Body of pancreas (tissue), 4 donors: ENCODE measurements at regions not wholly inside any gene's neighbourhood (a gene's known extent, or its start where the extent isn't known, plus 50 kb on each side); places are given as distances from the start of the nearest gene placed in this dataset.

Experiments used
- ATAC-seq: fragments of 150-250 bp; one replicate; pipeline ENCODE4 v1.9.1; 2016
- DNase-seq, 4 donors: peaks; one replicate each; pipeline ENCODE4 v3.0.0-alpha.2; 2019
- H3K27ac ChIP-seq, 4 donors: fragments of 200-600 bp; sonication (generic); 1 replicate in 3 of 4; 2 replicates in 1 of 4; pipeline versions ENCODE4 v1.5.1 to v1.6.1; 2016 to 2019; ENCODE audit warnings: mild to moderate bottlenecking in 1 of 4, mixed read lengths in 1 of 4, moderate library complexity in 1 of 4
- H3K27me3 ChIP-seq, 2 donors: fragments of 200-600 bp; sonication (generic); one replicate each; pipeline ENCODE4 v1.6.0; 2016; ENCODE audit warnings: mild to moderate bottlenecking in 1 of 2
- H3K36me3 ChIP-seq, 2 donors: fragments of 200-600 bp; sonication (generic); replicated peaks in 1 of 2; 2 replicates each; pipeline ENCODE4 v1.5.1; 2016; ENCODE audit warnings: low read depth in 2 of 2; ENCODE audit not compliant: insufficient read depth in 1 of 2
- H3K4me1 ChIP-seq: fragments of 200-600 bp; sonication (generic); one replicate; pipeline ENCODE4 v1.6.0; 2016
- H3K4me3 ChIP-seq, 2 donors: fragments of 200-600 bp; sonication (generic); 1 replicate in 1 of 2; 2 replicates in 1 of 2; pipeline ENCODE4 v1.5.1; 2016 to 2019
- H3K9me3 ChIP-seq, 3 donors: fragments of 200-600 bp; sonication (generic); 1 replicate in 2 of 3; 2 replicates in 1 of 3; pipeline ENCODE4 v1.5.1; 2016
- CTCF ChIP-seq, 7 experiments: fragments of 450-650 bp in 4 of 7; fragments of 200-600 bp in 3 of 7; sonication (generic) in 3 of 7; IDR thresholded peaks; one replicate each; pipeline ENCODE4 v1.5.1; 2016 to 2019; ENCODE audit warnings: antibody characterized with exemption in 7 of 7
- POLR2A ChIP-seq, 3 donors: fragments of 450-650 bp; IDR thresholded peaks; one replicate each; pipeline ENCODE4 v1.6.1; 2016; ENCODE audit warnings: antibody characterized with exemption in 3 of 3, mild to moderate bottlenecking in 2 of 3
- WGBS, 2 donors: methylation state at CpG; one replicate each; pipeline ENCODE4 v1.1.5; 2017; 5-methylcytosine and 5-hydroxymethylcytosine counted together
- intact Hi-C: fragments of 100-400 bp; cut with DNase I; formaldehyde crosslinking; loops from one replicate; pipeline ENCODE4 v1.15.1; 2023

GRCh38 chr10:129005804-129006203 lies 461.2 kb upstream of the MGMT start:
- DNase-seq (no peak), ATAC-seq (no peak)
- TF ChIP-seq CTCF (IDR thresholded peaks at IDR 0.05) (no peak), POLR2A (IDR thresholded peaks at IDR 0.05) (no peak)
- Histone ChIP-seq H3K4me3 (no peak overlapping the region), H3K4me1 (no peaks in the 10 kb centered on the region), H3K36me3 (no peaks in the 10 kb centered on the region), H3K9me3 (peaks cover 0 to 4% (median 0%) of the 10 kb centered on the region in 3 donors), H3K27ac (no peak overlapping the region), H3K27me3 (no peaks in the 10 kb centered on the region)
- intact Hi-C loops, result no loop called here
- WGBS, 2 donors, result 45 to 53% methylated on average over 3 of the region's 3 CpGs

DNA sequence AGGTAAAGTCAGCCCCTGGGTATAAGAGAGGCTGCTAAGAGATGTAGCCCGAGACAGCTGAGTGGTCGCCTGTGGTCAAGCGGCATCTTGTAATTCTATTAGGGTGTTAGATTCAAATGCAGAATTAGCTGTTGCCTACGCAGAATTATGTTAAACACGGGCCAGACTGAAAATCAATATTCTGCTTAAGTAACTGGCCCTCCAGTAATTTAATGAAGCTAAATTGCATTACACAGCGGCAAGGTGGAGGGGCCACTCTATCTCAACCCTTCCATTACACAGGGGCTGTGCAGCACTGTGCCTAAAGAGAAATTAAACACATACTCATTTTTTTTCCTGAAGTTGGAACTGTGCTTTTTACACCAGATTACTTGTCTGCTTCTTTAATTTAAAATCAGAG lies 448.5 kb upstream of the MGMT start:
- 53 to 64% methylated on average over 6 of the region's 6 CpGs for WGBS, 2 donors
- Histone ChIP-seq H3K27me3 (peaks cover 0 to 6% of the 10 kb centered on the region in 2 donors), H3K9me3 (no peaks in the 10 kb centered on the region)

GRCh38 chr10:129020651-129021330 lies 446.2 kb upstream of the MGMT start:
- WGBS, 2 donors, result 56 to 58% methylated on average over 8 of the region's 8 CpGs
- ATAC-seq (no peak), DNase-seq (no peak)
- Histone ChIP-seq H3K9me3 (no peaks in the 10 kb centered on the region), H3K4me1 (no peaks in the 10 kb centered on the region), H3K27me3 (peaks cover 0 to 6% of the 10 kb centered on the region in 2 donors), H3K4me3 (no peak overlapping the region), H3K27ac (no peak overlapping the region), H3K36me3 (no peaks in the 10 kb centered on the region)
- intact Hi-C loops, result no loop called here
- TF ChIP-seq POLR2A (IDR thresholded peaks at IDR 0.05) (no peak), CTCF (IDR thresholded peaks at IDR 0.05) (no peak)

More for the DNA sequence above, 448.5 kb upstream of the MGMT start:
- ATAC-seq (no peak), DNase-seq (no peak)
- no peaks in the 10 kb centered on the region for H3K36me3 ChIP-seq
- intact Hi-C loops, result no loop called here
- TF ChIP-seq POLR2A (IDR thresholded peaks at IDR 0.05) (no peak), CTCF (IDR thresholded peaks at IDR 0.05) (no peak)
- H3K4me3 ChIP-seq, result no peak overlapping the region
- H3K27ac ChIP-seq, result no peak overlapping the region
- H3K4me1 ChIP-seq, result no peaks in the 10 kb centered on the region

DNA sequence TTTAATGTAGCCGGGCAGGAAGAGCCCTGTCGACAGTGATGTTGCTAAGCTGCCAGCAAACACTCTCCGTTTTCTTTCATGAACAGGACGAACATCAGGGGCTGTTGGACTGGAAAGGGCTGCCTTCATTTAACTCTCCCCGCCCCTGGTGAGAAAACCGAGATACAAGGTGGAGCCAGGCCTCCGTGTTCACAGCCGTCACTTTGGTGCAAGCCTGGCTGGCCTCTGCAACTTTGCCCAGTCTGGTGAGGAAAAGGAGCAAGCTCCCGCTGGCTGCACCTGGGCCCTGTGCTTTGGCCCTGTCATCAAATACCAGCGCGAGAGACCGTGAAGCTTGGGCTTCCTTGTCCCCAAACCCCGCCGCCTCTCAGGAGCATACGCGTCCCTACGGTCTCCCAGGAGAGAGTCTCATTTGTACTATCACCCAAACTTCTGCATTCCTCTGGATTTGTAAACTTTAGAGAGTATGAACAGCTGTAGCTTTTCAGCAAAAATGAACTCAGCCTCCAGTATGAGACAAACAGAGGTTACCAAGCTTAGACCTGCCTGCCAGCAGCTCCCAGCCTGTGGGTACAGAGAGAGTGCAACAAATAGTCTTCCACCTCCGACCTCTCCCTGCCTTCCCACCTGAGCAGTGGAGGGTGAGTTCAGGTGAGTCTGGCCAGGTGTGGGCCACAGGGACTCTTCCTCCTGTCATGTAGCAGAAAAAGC lies 445.3 kb upstream of the MGMT start:
- no peak for DNase-seq

More for the DNA sequence above, 445.3 kb upstream of the MGMT start:
- Histone ChIP-seq H3K4me3 (no peak overlapping the region), H3K27me3 (peaks cover 0 to 6% of the 10 kb centered on the region in 2 donors), H3K9me3 (no peaks in the 10 kb centered on the region), H3K36me3 (no peaks in the 10 kb centered on the region), H3K27ac (no peak overlapping the region), H3K4me1 (no peaks in the 10 kb centered on the region)
- no peak for ATAC-seq
- WGBS, 2 donors, result 38 to 50% methylated on average over 18 of the region's 18 CpGs
- TF ChIP-seq POLR2A (IDR thresholded peaks at IDR 0.05) (no peak), CTCF (IDR thresholded peaks at IDR 0.05) (no peak)
- intact Hi-C loops, result no loop called here
